GM21526 (cell line): ENCODE measurements at regions not wholly inside any gene's neighbourhood (a gene's known extent, or its start where the extent isn't known, plus 50 kb on each side); places are given as distances from the start of the nearest gene placed in this dataset.

Experiments used
- ATAC-seq: cut with Tn5 transposase; IDR thresholded peaks from one replicate; pipeline ENCODE4 v1.9.1; 2021; ENCODE audit warnings: moderate library complexity; ENCODE audit not compliant: unreplicated experiment, low FRiP score

DNA sequence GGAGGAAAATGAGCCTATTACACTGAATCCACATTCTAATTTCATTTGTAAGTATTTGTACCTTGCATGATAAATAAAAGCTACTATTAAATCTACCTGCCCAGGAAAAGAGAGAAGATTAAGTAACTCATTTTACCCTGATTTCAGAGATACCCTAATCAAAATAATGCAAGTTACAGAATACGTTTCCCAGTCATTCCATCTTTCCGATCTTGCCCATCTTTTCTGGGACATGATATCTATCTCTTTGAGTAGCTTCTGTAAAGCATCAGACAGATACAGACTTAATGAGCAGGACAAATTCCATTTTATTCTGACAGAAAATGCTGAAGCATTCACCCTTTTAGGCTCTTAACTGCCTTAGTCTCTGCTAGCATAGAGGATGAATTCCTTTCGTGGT lies 56.6 kb downstream of the SPRY2 start:
- ATAC-seq, result no peak

DNA sequence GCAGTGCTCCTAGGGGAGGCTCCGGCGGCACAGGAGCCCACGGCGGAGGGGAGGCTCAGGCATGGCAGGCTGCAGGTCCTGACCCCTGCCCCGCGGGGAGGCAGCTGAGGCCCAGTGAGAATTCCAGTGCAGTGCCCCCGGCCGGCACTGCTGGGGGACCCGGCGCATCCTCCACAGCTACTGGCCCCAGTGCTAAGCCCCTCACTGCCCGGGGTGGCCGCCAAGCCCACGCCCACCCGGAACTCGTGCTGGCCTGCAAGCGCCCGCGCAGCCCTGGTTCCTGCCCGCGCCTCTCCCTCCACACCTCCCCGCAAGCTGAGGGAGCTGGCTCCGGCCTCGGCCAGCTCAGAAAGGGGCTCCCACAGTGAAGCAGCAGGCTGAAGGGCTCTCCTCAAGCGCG lies 62.2 kb downstream of the SPRY2 start:
- no peak for ATAC-seq

DNA sequence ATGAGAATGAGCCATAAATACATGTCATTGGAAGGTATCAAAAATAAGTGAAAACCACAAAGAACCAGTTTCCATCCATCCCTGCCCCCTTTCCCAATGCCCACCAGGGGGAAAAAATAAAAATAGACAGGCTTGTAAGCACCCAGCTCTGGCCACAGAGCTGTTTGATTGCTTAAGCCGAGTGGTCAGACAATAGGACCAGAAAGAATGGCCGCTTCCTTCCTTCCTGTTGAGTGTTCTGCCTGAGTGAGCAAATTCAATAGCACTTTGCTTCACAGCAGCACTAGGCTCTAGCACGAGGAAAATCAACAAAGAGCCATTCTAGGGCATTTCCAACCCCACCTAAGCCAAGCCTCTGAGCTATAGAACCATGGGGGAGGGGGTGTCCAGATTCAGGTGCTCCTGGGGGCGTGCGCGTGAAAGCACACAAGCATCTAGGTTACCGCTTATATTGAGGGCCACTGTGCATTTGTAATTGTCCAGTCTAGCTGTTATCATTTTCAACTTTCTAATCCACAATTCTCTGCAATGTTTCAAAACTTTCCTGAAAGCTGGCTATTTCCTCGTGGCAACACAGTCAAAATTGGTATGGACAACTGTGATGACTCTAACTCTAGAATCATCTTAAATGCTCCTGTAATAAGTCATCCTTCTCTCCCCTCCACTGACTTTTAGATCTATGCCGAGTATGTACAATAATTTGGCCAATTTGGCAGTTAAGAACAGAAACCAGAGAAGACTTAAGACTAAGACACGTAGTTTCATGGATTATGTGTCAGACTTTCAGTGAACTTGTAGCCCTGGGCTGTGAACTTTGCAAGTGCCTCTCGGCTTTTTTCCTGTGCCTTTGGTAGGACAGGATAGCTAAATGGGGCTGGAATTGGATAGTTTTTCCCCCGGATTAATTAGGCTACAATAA lies 64.3 kb downstream of the SPRY2 start:
- no peak for ATAC-seq

DNA sequence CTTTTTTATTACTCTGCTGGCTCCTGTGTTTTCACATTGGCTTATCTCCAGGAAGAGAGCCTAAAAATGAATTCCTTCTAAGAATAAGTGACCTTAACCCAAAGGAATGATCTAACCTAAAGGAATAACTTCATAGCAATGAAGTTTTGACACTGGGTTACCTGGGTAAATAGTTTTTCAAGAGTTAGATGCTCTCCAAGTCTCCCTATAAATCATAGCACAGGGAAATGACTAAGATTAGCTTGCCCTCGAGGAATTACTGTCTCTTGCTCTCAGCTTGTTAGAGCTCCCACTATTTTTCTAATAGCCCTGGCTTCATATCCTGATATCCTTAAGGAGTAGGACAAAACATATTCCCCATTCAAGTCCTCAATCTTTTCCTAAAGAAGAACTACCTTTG lies 66.3 kb downstream of the SPRY2 start:
- no peak for ATAC-seq

DNA sequence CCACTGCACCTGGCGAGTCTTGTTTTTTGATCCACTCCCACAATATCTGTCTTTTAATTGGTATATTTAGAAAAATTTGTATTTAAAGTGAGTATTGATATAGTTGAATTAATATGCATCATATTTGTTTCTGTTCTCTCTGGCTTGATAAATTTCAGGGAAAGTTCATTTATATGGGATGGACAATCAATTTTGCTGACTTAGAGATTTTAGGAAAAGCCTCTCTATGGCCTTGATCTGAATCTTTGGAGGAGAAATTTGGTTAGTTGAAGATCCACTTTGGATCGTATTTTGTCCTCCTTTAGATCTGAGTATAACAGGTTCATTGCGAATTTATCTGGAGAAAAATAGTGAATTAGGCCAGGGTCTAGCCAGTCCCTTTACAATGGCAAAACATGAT lies 67.2 kb downstream of the SPRY2 start:
- ATAC-seq, result no peak

DNA sequence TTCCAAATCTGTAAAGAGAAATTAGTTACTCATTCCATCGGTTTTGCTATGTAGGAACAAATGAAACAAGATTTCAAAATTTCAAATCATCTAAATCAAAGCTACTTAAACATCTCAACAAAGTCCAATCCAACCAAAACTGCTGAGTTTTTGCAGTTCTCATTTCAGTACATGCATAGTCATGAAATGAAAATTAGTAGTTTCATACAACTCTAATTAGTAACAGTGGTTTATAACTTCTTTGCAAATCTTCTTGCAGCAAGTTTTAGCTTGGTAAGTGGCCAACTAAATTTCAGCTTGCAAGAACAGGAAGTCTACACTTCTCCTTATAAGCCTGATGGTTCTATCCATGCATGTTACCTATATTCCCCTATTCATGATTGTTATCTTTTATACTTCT lies 75.6 kb downstream of the SPRY2 start:
- peak; percentile 79 for ATAC-seq

GRCh38 chr13:80263745-80264513 lies 77.0 kb downstream of the SPRY2 start:
- no peak for ATAC-seq

DNA sequence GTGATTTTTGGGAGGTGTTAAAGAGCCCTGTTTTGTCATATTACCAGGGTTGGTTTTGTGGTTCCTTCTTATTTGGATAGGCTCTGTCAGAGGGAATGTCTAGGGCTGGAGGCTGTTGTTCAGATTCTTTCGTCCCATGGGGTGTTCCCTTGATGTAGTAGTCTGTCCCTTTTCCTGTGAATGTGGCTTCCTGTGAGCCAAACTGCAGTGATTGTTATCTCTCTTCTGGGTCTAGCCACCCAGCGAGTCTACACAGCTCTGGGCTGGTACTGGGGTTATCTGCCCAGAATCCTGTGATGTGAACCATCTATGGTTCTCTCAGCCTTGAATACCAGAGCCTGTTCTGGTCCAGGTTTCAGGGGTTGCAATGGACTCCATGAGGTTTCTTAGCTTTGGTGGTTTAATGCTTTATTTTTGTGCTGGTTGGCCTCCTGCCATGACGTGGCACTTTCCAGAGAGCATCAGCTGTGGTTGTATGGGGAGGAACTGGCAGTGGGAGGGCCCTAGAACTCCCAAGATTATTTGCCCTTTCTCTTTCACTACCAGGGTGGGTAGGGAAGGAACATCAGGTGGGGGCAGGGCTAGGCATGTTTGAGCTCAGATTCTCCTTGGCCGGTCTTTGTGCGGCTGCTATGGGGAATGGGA lies 78.8 kb downstream of the SPRY2 start:
- no peak for ATAC-seq

DNA sequence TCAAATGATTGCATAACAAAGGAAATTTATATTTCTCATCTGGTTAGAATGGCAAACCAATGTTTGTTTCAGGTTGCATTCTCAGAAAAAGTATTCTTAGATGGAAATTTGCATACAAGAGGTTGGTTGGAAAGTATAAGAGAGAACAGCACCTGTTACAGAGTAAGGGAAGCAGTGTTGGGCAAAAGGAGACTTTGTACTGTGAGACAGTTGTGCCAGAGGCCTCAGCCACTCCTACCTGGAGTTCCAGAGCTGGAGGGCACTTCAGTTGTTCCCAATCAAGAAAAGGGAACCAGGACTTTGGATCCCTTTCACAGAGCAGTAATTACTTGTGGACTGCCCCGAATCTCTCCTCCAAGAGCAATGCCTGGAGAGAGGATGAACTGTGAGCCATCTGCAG lies 81.8 kb downstream of the SPRY2 start:
- ATAC-seq, result peak; percentile 79

GRCh38 chr13:80256352-80256932 lies 84.5 kb downstream of the SPRY2 start:
- ATAC-seq, result peak; percentile 80

GRCh38 chr13:80255946-80256345 lies 85.0 kb downstream of the SPRY2 start:
- no peak for ATAC-seq

- no peak for ATAC-seq
Observed at GRCh38 chr13:80251403-80251802, 89.5 kb downstream of the SPRY2 start.

DNA sequence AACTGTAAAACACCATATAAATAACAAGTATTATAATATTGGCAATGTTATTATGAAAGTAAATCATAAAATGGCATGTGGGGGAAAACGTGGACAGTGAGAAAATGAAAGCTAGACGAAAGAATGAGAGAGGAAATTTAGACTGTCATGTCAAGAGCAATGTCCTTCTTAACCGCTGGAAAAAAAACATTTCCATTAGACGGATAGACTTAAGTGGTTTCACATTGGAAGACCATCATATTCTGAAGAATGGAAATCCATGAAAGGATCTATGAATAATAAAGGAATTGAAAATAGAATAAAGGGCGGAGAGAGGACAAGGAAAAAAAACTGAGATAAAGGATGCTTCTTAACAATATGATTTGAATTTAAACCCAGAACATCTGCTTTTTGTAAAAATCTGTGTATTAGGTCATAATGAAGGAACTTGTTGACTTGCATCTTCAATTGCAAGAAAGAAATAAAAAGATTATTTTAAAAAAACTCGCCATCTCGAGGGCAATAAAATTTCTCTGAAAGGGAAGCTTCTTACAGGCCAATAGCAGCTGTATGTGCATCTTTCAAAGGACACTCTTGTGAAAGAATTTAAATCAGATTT lies 90.6 kb downstream of the SPRY2 start:
- no peak for ATAC-seq

GRCh38 chr13:80249516-80250212 lies 91.3 kb downstream of the SPRY2 start:
- ATAC-seq, result no peak

DNA sequence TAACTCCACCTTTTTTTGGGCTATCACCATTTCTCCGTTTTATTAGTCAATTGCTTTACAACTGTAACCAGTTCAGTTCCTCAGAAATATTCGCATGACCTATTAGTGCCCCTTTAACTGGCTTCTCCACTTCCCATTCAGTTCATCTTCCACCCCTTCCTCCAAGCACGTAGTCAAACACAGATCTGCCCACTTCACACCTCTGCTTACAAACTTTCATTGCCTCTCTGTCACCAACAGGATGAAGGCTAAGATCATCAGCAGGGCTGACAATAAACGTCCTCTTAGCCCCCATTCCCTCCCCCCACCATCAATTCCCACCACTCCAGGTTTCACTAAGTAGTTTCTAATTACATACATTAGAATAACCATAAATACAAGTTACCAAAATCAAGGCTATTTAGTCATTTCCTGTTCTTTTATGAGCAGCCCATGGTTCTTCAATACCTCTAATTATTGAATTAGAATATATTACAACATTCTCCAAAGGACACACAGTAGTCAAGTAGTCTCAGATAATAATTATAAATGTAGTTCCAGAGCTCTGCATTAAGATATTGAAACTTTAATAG lies 95.7 kb downstream of the SPRY2 start:
- ATAC-seq, result no peak

- ATAC-seq, result no peak
Observed at GRCh38 chr13:80244574-80244973, 96.4 kb downstream of the SPRY2 start.

DNA sequence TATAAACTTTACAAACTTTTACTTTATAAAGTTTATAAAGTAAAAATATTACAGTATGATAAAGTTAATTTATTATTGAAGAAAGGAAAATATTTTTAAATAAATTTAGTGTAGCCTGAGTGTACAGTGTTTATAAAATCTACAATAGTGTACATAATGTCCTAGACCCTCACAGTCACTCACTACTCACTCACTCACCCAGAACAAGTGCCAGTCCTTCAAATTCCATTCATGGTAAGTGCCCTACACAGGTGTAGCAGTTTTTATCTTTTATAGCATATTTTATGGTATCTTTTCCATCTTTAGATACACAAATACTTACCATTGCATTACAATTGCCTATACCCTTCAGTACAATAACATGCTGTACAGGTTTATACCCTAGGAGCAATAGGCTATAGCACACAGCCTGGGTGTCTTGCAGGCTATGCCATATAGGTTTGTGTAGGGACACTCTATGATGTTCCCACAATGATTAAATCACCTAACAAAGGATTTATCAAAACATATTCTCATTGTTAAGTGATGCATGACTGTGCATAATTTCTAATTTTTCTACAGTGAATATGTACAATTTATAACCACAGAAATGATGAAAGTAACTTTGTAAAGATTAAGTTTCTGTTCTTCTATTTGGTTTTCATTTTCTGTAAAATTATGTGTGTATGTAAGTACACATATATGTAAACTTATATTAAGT lies 98.0 kb downstream of the SPRY2 start:
- ATAC-seq, result no peak

DNA sequence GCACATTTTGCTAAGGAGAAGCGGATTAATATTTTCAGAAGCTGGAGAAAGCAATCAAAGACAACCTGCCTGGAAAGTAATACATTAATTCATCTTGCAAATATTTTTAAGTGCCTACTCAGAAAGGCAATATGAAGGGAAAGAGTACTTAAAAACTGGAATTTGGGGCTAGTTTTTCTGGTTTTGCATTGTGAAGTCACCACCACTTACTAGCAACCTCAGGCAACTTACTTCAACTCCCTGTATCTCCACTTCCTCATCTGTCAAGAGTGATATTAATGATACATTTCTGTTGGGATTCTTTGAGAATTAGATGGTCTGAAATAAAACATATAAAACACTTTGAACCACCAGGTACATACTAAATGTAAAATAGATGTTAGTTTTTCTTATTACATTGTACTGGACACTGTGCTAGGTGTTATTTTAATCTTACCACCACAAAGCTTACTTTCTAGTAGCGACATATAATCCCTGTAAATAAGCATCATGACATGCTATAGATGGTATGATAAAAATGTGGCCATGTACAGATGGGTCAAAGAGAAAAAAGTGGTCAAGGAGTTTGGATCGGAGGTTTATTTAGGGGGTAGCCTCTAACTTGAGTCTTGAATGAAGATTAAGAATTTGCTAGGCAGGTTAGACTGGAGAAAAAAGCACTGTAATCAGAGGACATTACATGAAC lies 101.2 kb downstream of the SPRY2 start:
- ATAC-seq, result no peak
